GM23338 (cell line): ENCODE measurements at regions not wholly inside any gene's neighbourhood (a gene's known extent, or its start where the extent isn't known, plus 50 kb on each side); places are given as distances from the start of the nearest gene placed in this dataset.

ENCODE experiments used
- ATAC-seq: fragments of 200-7000 bp; cut with Tn5 transposase; 3 replicates; pipeline ENCODE4 v1.9.1; 2020
- DNase-seq: peaks from one replicate; pipeline ENCODE4 v3.0.0-alpha.2; 2015; ENCODE audit warnings: low spot score
- H2AFZ ChIP-seq: fragments of 200-600 bp; sonication (generic); 2 replicates; pipeline ENCODE4 v1.8.0; 2016; ENCODE audit warnings: antibody characterized with exemption, mild to moderate bottlenecking, moderate library complexity
- H3F3A ChIP-seq: fragments of 200-600 bp; sonication (generic); replicated peaks from 2 replicates; pipeline ENCODE4 v1.8.0; 2017; ENCODE audit warnings: antibody characterized with exemption, mixed run types, low read depth
- H3K27ac ChIP-seq: fragments of 200-600 bp; sonication (generic); 2 replicates; pipeline ENCODE4 v1.6.1; 2016; ENCODE audit warnings: low read depth
- H3K27me3 ChIP-seq: fragments of 200-600 bp; sonication (generic); 2 replicates; pipeline ENCODE4 v1.8.0; 2016; ENCODE audit warnings: mild to moderate bottlenecking, mixed run types, moderate library complexity; ENCODE audit not compliant: insufficient read depth
- H3K36me3 ChIP-seq: fragments of 200-600 bp; sonication (generic); 2 replicates; pipeline ENCODE4 v1.8.0; 2016; ENCODE audit warnings: mild to moderate bottlenecking; ENCODE audit not compliant: insufficient read depth
- H3K4me1 ChIP-seq: fragments of 200-600 bp; sonication (generic); 2 replicates; pipeline ENCODE4 v1.8.0; 2016; ENCODE audit warnings: mild to moderate bottlenecking, moderate library complexity; ENCODE audit not compliant: insufficient read depth
- H3K4me2 ChIP-seq: fragments of 200-600 bp; sonication (generic); 2 replicates; pipeline ENCODE4 v1.7.1; 2017; ENCODE audit warnings: mixed run types
- H3K4me3 ChIP-seq: fragments of 200-600 bp; sonication (generic); 2 replicates; pipeline ENCODE4 v1.6.1; 2016; ENCODE audit warnings: mixed run types
- H3K79me2 ChIP-seq: fragments of 200-600 bp; sonication (generic); replicated peaks from 2 replicates; pipeline ENCODE4 v1.8.0; 2017; ENCODE audit warnings: mild to moderate bottlenecking; ENCODE audit not compliant: insufficient read depth
- H3K9me2 ChIP-seq: fragments of 200-600 bp; sonication (generic); 2 replicates; pipeline ENCODE4 v1.8.0; 2017; ENCODE audit not compliant: insufficient read depth
- H4K20me1 ChIP-seq: fragments of 200-600 bp; sonication (generic); replicated peaks from 2 replicates; pipeline ENCODE4 v1.8.0; 2017; ENCODE audit warnings: mild to moderate bottlenecking; ENCODE audit not compliant: insufficient read depth
- H3K27ac Mint-ChIP-seq: 2 replicates; pipeline ENCODE4 v1.8.0; 2020; ENCODE audit warnings: inconsistent platforms, mild to moderate bottlenecking, moderate library complexity, mixed read lengths
- H3K27me3 Mint-ChIP-seq: 3 replicates; pipeline ENCODE4 v1.8.0; 2022; ENCODE audit warnings: low read depth, mild to moderate bottlenecking, moderate library complexity, mixed read lengths, inconsistent platforms; ENCODE audit not compliant: insufficient read depth, poor library complexity
- H3K36me3 Mint-ChIP-seq: 3 replicates; pipeline ENCODE4 v1.8.0; 2021; ENCODE audit warnings: low read depth, mild to moderate bottlenecking, inconsistent platforms, moderate library complexity, mixed read lengths
- H3K4me1 Mint-ChIP-seq: 3 replicates; pipeline ENCODE4 v1.8.0; 2020; ENCODE audit warnings: mild to moderate bottlenecking, inconsistent platforms, mixed read lengths
- H3K4me3 Mint-ChIP-seq: 3 replicates; pipeline ENCODE4 v1.8.0; 2021; ENCODE audit warnings: moderate library complexity, mild to moderate bottlenecking, inconsistent platforms, mixed read lengths
- H3K9me3 Mint-ChIP-seq: 3 replicates; pipeline ENCODE4 v1.8.0; 2020; ENCODE audit warnings: moderate library complexity, mild to moderate bottlenecking, inconsistent platforms, mixed read lengths
- CREB1 ChIP-seq: fragments of 250-450 bp; sonication (Bioruptor Pico); IDR thresholded peaks from 2 replicates; pipeline ENCODE4 v1.5.0; 2020; ENCODE audit warnings: low read depth, mild to moderate bottlenecking, moderate library complexity
- EZH2phosphoT487 ChIP-seq: fragments of 200-600 bp; sonication (generic); IDR thresholded peaks from one replicate; pipeline ENCODE4 v1.8.1; 2018; ENCODE audit warnings: antibody characterized with exemption; ENCODE audit not compliant: unreplicated experiment
- NANOG ChIP-seq: IDR thresholded peaks from 2 replicates; pipeline ENCODE4 v1.6.1; 2016; ENCODE audit warnings: antibody characterized with exemption, borderline replicate concordance
- STAT1 ChIP-seq: IDR thresholded peaks from one replicate; pipeline ENCODE4 v1.6.1; 2016; ENCODE audit warnings: antibody characterized with exemption; ENCODE audit not compliant: unreplicated experiment
- ZNF114 ChIP-seq: fragments of 250-450 bp; sonication (Bioruptor Pico); IDR thresholded peaks from 2 replicates; pipeline ENCODE4 v1.5.0; 2020; ENCODE audit warnings: mild to moderate bottlenecking, moderate library complexity
- TF ChIP-seq, protein P1 (sequence below), 2 experiments: fragments of 200-600 bp in 1 of 2; sonication (generic) in 1 of 2; conservative IDR thresholded peaks; 2 replicates each; pipeline versions ENCODE4 v1.5.1 to v1.6.1; 2016 to 2017; ENCODE audit warnings: antibody characterized with exemption in 2 of 2, low read depth in 2 of 2, mild to moderate bottlenecking in 2 of 2, moderate library complexity in 1 of 2
- TF ChIP-seq, protein P2 (sequence below): IDR thresholded peaks from 2 replicates; pipeline ENCODE4 v1.6.1; 2016; ENCODE audit warnings: antibody characterized with exemption
- TF ChIP-seq, protein P3 (sequence below): IDR thresholded peaks from one replicate; pipeline ENCODE4 v1.6.1; 2018; ENCODE audit warnings: antibody characterized with exemption; ENCODE audit not compliant: unreplicated experiment
- TF ChIP-seq, protein P4 (sequence below): fragments of 250-450 bp; sonication (Bioruptor Pico); IDR thresholded peaks from 2 replicates; pipeline ENCODE4 v1.5.0; 2020; ENCODE audit warnings: mild to moderate bottlenecking, moderate library complexity

DNA sequence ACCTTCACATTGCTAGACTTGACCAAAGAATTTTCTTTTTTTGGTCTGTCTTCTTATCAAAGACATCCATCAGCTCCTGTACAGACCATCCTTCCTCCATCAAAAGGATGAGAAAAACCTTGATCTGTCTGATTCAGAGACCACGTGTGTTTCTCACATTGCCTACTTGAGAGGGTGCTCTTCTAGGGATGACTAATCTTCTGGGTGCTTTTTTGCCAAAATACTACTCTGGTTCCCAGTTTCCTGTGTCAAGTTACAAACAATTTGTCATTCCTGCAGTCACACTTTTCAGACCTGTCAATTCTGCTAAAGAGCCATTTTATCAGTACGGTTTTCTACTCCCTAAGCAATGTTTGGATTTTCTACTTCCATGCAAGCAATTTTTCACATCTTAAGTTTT lies 492.2 kb downstream of the CDH11 start:
- no peak for TF ChIP-seq EZH2phosphoT487
- TF ChIP-seq, protein P1, sequence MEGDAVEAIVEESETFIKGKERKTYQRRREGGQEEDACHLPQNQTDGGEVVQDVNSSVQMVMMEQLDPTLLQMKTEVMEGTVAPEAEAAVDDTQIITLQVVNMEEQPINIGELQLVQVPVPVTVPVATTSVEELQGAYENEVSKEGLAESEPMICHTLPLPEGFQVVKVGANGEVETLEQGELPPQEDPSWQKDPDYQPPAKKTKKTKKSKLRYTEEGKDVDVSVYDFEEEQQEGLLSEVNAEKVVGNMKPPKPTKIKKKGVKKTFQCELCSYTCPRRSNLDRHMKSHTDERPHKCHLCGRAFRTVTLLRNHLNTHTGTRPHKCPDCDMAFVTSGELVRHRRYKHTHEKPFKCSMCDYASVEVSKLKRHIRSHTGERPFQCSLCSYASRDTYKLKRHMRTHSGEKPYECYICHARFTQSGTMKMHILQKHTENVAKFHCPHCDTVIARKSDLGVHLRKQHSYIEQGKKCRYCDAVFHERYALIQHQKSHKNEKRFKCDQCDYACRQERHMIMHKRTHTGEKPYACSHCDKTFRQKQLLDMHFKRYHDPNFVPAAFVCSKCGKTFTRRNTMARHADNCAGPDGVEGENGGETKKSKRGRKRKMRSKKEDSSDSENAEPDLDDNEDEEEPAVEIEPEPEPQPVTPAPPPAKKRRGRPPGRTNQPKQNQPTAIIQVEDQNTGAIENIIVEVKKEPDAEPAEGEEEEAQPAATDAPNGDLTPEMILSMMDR (conservative IDR thresholded peaks at IDR 0.05; ENCODE audit: low read depth in 2 of 2), result no peak
- TF ChIP-seq, protein P2, sequence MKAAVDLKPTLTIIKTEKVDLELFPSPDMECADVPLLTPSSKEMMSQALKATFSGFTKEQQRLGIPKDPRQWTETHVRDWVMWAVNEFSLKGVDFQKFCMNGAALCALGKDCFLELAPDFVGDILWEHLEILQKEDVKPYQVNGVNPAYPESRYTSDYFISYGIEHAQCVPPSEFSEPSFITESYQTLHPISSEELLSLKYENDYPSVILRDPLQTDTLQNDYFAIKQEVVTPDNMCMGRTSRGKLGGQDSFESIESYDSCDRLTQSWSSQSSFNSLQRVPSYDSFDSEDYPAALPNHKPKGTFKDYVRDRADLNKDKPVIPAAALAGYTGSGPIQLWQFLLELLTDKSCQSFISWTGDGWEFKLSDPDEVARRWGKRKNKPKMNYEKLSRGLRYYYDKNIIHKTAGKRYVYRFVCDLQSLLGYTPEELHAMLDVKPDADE, result no peak
- no peaks in the 10 kb centered on the region for H3K4me1 ChIP-seq
- H3K79me2 ChIP-seq, result no peaks in the 10 kb centered on the region
- no peak overlapping the region for H3K4me3 Mint-ChIP-seq
- no peak overlapping the region for H2AFZ ChIP-seq
- no peaks in the 10 kb centered on the region for H3F3A ChIP-seq
- H3K4me3 ChIP-seq, result no peak overlapping the region
- no peaks in the 10 kb centered on the region for H4K20me1 ChIP-seq
- H3K27me3 Mint-ChIP-seq, result no peaks in the 10 kb centered on the region
- no peak for DNase-seq
- no peak overlapping the region for H3K4me2 ChIP-seq
- no peak overlapping the region for H3K27ac Mint-ChIP-seq
- no peaks in the 10 kb centered on the region for H3K36me3 ChIP-seq
- no peaks in the 10 kb centered on the region for H3K4me1 Mint-ChIP-seq
- H3K27me3 ChIP-seq, result no peaks in the 10 kb centered on the region
- no peak overlapping the region for H3K27ac ChIP-seq
- H3K36me3 Mint-ChIP-seq, result no peaks in the 10 kb centered on the region
- H3K9me2 ChIP-seq, result peaks cover 3% of the 10 kb centered on the region; the same call in 1 of the 2 replicates
- ATAC-seq, result no peak
- no peaks in the 10 kb centered on the region for H3K9me3 Mint-ChIP-seq

DNA sequence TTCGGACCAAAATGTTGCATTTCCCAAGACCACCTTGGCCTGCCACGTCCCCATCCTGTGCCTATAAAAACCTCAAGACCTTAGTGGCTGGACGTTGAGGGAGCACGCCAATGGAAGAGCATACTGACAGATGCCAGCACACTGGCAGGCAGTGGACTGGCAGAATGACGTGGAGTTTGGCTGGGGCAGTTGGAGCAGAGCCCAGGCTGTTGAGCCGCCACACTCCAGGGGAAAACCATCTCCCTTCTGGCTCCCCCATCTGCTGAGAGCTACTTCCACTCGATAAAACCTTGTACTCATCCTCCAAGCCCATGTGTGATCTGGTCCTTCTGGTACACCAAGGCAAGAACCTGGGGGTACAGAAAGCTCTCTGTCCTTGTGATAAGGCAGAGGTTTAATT lies 494.1 kb downstream of the CDH11 start:
- Histone ChIP-seq H3K27ac (no peak overlapping the region), H2AFZ (no peak overlapping the region), H3K36me3 (no peaks in the 10 kb centered on the region), H3F3A (no peaks in the 10 kb centered on the region), H3K79me2 (no peaks in the 10 kb centered on the region), H3K27me3 (no peaks in the 10 kb centered on the region), H3K4me1 (no peaks in the 10 kb centered on the region), H3K4me3 (no peak overlapping the region), H4K20me1 (no peaks in the 10 kb centered on the region), H3K4me2 (no peak overlapping the region), H3K9me2 (peaks cover 3% of the 10 kb centered on the region; the same call in 1 of the 2 replicates)
- Mint-ChIP-seq H3K9me3 (no peaks in the 10 kb centered on the region), H3K4me3 (no peak overlapping the region), H3K27ac (no peak overlapping the region), H3K36me3 (no peaks in the 10 kb centered on the region), H3K4me1 (no peaks in the 10 kb centered on the region), H3K27me3 (no peaks in the 10 kb centered on the region)
- no peak for DNase-seq
- no peak for ATAC-seq
- TF ChIP-seq EZH2phosphoT487 (no peak), CREB1 (CRISPR knock-in tag) (no peak), STAT1 (no peak), ZNF114 (CRISPR knock-in tag) (no peak), NANOG (no peak)
- TF ChIP-seq, protein P3, sequence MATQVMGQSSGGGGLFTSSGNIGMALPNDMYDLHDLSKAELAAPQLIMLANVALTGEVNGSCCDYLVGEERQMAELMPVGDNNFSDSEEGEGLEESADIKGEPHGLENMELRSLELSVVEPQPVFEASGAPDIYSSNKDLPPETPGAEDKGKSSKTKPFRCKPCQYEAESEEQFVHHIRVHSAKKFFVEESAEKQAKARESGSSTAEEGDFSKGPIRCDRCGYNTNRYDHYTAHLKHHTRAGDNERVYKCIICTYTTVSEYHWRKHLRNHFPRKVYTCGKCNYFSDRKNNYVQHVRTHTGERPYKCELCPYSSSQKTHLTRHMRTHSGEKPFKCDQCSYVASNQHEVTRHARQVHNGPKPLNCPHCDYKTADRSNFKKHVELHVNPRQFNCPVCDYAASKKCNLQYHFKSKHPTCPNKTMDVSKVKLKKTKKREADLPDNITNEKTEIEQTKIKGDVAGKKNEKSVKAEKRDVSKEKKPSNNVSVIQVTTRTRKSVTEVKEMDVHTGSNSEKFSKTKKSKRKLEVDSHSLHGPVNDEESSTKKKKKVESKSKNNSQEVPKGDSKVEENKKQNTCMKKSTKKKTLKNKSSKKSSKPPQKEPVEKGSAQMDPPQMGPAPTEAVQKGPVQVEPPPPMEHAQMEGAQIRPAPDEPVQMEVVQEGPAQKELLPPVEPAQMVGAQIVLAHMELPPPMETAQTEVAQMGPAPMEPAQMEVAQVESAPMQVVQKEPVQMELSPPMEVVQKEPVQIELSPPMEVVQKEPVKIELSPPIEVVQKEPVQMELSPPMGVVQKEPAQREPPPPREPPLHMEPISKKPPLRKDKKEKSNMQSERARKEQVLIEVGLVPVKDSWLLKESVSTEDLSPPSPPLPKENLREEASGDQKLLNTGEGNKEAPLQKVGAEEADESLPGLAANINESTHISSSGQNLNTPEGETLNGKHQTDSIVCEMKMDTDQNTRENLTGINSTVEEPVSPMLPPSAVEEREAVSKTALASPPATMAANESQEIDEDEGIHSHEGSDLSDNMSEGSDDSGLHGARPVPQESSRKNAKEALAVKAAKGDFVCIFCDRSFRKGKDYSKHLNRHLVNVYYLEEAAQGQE, result no peak
- TF ChIP-seq, protein P4, sequence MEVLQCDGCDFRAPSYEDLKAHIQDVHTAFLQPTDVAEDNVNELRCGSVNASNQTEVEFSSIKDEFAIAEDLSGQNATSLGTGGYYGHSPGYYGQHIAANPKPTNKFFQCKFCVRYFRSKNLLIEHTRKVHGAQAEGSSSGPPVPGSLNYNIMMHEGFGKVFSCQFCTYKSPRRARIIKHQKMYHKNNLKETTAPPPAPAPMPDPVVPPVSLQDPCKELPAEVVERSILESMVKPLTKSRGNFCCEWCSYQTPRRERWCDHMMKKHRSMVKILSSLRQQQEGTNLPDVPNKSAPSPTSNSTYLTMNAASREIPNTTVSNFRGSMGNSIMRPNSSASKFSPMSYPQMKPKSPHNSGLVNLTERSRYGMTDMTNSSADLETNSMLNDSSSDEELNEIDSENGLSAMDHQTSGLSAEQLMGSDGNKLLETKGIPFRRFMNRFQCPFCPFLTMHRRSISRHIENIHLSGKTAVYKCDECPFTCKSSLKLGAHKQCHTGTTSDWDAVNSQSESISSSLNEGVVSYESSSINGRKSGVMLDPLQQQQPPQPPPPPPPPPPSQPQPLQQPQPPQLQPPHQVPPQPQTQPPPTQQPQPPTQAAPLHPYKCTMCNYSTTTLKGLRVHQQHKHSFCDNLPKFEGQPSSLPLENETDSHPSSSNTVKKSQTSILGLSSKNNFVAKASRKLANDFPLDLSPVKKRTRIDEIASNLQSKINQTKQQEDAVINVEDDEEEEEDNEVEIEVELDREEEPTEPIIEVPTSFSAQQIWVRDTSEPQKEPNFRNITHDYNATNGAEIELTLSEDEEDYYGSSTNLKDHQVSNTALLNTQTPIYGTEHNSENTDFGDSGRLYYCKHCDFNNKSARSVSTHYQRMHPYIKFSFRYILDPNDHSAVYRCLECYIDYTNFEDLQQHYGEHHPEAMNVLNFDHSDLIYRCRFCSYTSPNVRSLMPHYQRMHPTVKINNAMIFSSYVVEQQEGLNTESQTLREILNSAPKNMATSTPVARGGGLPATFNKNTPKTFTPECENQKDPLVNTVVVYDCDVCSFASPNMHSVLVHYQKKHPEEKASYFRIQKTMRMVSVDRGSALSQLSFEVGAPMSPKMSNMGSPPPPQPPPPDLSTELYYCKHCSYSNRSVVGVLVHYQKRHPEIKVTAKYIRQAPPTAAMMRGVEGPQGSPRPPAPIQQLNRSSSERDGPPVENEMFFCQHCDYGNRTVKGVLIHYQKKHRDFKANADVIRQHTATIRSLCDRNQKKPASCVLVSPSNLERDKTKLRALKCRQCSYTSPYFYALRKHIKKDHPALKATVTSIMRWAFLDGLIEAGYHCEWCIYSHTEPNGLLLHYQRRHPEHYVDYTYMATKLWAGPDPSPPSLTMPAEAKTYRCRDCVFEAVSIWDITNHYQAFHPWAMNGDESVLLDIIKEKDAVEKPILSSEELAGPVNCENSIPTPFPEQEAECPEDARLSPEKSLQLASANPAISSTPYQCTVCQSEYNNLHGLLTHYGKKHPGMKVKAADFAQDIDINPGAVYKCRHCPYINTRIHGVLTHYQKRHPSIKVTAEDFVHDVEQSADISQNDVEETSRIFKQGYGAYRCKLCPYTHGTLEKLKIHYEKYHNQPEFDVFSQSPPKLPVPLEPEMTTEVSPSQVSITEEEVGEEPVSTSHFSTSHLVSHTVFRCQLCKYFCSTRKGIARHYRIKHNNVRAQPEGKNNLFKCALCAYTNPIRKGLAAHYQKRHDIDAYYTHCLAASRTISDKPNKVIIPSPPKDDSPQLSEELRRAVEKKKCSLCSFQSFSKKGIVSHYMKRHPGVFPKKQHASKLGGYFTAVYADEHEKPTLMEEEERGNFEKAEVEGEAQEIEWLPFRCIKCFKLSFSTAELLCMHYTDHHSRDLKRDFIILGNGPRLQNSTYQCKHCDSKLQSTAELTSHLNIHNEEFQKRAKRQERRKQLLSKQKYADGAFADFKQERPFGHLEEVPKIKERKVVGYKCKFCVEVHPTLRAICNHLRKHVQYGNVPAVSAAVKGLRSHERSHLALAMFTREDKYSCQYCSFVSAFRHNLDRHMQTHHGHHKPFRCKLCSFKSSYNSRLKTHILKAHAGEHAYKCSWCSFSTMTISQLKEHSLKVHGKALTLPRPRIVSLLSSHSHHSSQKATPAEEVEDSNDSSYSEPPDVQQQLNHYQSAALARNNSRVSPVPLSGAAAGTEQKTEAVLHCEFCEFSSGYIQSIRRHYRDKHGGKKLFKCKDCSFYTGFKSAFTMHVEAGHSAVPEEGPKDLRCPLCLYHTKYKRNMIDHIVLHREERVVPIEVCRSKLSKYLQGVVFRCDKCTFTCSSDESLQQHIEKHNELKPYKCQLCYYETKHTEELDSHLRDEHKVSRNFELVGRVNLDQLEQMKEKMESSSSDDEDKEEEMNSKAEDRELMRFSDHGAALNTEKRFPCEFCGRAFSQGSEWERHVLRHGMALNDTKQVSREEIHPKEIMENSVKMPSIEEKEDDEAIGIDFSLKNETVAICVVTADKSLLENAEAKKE, result no peak
